Lung (tissue), 11 donors: ENCODE measurements at regions not wholly inside any gene's neighbourhood (a gene's known extent, or its start where the extent isn't known, plus 50 kb on each side); places are given as distances from the start of the nearest gene placed in this dataset.

ENCODE experiments used
- ATAC-seq: fragments of 200-7000 bp; cut with Tn5 transposase; one replicate; pipeline ENCODE4 v1.9.1; 2020; ENCODE audit warnings: moderate number of reproducible peaks; ENCODE audit not compliant: insufficient read depth, low FRiP score
- DNase-seq, 3 donors: peaks; one replicate each; pipeline ENCODE4 v3.0.0-alpha.2; 2013 to 2017
- H3K27ac ChIP-seq, 2 donors: one replicate each; pipeline ENCODE4 v1.5.1; 2013; ENCODE audit warnings: mild to moderate bottlenecking in 2 of 2, moderate library complexity in 2 of 2, control low read depth in 1 of 2, inconsistent platforms in 1 of 2, low read depth in 1 of 2, low read length in 1 of 2
- H3K27me3 ChIP-seq, 3 donors: one replicate each; pipeline ENCODE4 v1.5.1; 2013; ENCODE audit warnings: low read length in 2 of 3; ENCODE audit not compliant: control insufficient read depth in 3 of 3, insufficient read depth in 3 of 3
- H3K36me3 ChIP-seq, 4 donors: one replicate each; pipeline ENCODE4 v1.5.1; 2013; ENCODE audit warnings: low read length in 4 of 4, mild to moderate bottlenecking in 1 of 4, moderate library complexity in 1 of 4; ENCODE audit not compliant: control insufficient read depth in 4 of 4, insufficient read depth in 4 of 4
- H3K4me1 ChIP-seq, 5 donors: one replicate each; pipeline ENCODE4 v1.5.1; 2013; ENCODE audit warnings: low read length in 5 of 5, mild to moderate bottlenecking in 2 of 5, moderate library complexity in 1 of 5; ENCODE audit not compliant: control insufficient read depth in 5 of 5, insufficient read depth in 5 of 5
- H3K4me3 ChIP-seq: one replicate; pipeline ENCODE4 v1.5.1; 2013; ENCODE audit warnings: mild to moderate bottlenecking, control low read depth, moderate library complexity
- H3K9ac ChIP-seq, 2 donors: one replicate each; pipeline ENCODE4 v1.5.1; 2013; ENCODE audit warnings: low read length in 2 of 2, control low read depth in 1 of 2; ENCODE audit not compliant: insufficient read depth in 1 of 2
- H3K9me3 ChIP-seq, 4 donors: one replicate each; pipeline ENCODE4 v1.5.1; 2013; ENCODE audit warnings: low read length in 3 of 4, mild to moderate bottlenecking in 1 of 4, moderate library complexity in 1 of 4; ENCODE audit not compliant: control insufficient read depth in 4 of 4, insufficient read depth in 3 of 4
- CTCF ChIP-seq: IDR thresholded peaks from 2 replicates; pipeline ENCODE4 v1.5.1; 2012; ENCODE audit warnings: mild to moderate bottlenecking; ENCODE audit errors: control extremely low read depth, extremely low read depth
- WGBS, 2 donors: extraction: QIAGEN DNeasy Blood & Tissue Kit; methylation state at CpG; one replicate each; pipeline ENCODE4 v1.1.7; 2013; 5-methylcytosine and 5-hydroxymethylcytosine counted together
- donor health status: control.
- donor health status: control.
- donor health status: Bipolar disorder and iron deficiency.
- donor health status: healthy.
- donor health status: DM: yes; HTN: yes; CAD: no.

- H3K36me3 ChIP-seq, result no peaks in the 10 kb centered on the region
- H3K27me3 ChIP-seq, result no peaks in the 10 kb centered on the region
- no peaks in the 10 kb centered on the region for H3K4me1 ChIP-seq
- H3K27ac ChIP-seq, result no peak overlapping the region
- 26 to 27% methylated on average over 1 of the region's 1 CpG for WGBS, 2 donors
- no peak overlapping the region for H3K9ac ChIP-seq
- ATAC-seq (no peak), DNase-seq (peak in 2 of 3 donors; percentile 60 to 75)
- no peaks in the 10 kb centered on the region for H3K9me3 ChIP-seq
- H3K4me3 ChIP-seq, result no peak overlapping the region
- no peak for TF ChIP-seq CTCF
Measured at GRCh38 chr2:6545336-6545735, 320.4 kb downstream of the CMPK2 start.

- 83 to 85% methylated on average over 4 of the region's 4 CpGs for WGBS, 2 donors
- H3K27ac ChIP-seq, result no peak overlapping the region
- no peaks in the 10 kb centered on the region for H3K27me3 ChIP-seq
- no peak overlapping the region for H3K4me3 ChIP-seq
- H3K9ac ChIP-seq, result no peak overlapping the region
- no peaks in the 10 kb centered on the region for H3K9me3 ChIP-seq
- H3K36me3 ChIP-seq, result no peaks in the 10 kb centered on the region
- ATAC-seq (no peak), DNase-seq (no peak)
- no peaks in the 10 kb centered on the region for H3K4me1 ChIP-seq
- no peak for TF ChIP-seq CTCF
Measured at GRCh38 chr2:6545795-6546194, 319.9 kb downstream of the CMPK2 start.

DNA sequence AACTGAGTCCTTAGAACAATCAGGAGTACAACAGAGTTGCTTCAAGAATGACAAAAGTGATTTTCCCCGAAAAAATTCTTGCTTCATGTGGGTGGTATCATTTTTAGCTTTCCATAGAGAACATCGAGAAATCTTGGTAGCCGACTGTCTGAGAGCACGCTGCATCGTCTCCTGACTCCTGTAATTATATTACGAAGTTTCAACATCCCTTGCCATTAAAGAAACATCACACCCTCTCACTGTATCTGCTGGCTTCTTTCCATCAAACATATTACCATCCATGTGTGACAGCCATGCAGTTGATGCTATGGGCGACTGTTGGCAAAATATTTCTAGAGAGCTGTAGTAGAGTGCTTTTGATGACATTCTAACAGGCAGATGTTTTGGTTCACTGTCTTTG lies 311.2 kb downstream of the CMPK2 start:
- Histone ChIP-seq H3K4me3 (no peak overlapping the region), H3K27me3 (no peaks in the 10 kb centered on the region), H3K27ac (no peak overlapping the region), H3K4me1 (peaks cover 0 to 4% (median 0%) of the 10 kb centered on the region in 5 donors), H3K36me3 (no peaks in the 10 kb centered on the region), H3K9me3 (peaks cover 0 to 4% (median 0%) of the 10 kb centered on the region in 4 donors), H3K9ac (no peak overlapping the region)
- WGBS, 2 donors, result 79 to 81% methylated on average over 7 of the region's 7 CpGs
- ATAC-seq (no peak), DNase-seq (peak; percentile 26 to 62 (median 58))
- no peak for TF ChIP-seq CTCF

GRCh38 chr2:6556755-6557154 lies 309.0 kb downstream of the CMPK2 start:
- 44 to 57% methylated on average over 3 of the region's 3 CpGs for WGBS, 2 donors
- DNase-seq (no peak), ATAC-seq (no peak)
- no peak for TF ChIP-seq CTCF
- H3K36me3 ChIP-seq, result no peaks in the 10 kb centered on the region
- no peak overlapping the region for H3K27ac ChIP-seq
- peaks cover 0 to 3% (median 0%) of the 10 kb centered on the region in 4 donors for H3K9me3 ChIP-seq
- H3K4me3 ChIP-seq, result no peak overlapping the region
- no peaks in the 10 kb centered on the region for H3K27me3 ChIP-seq
- no peak overlapping the region for H3K9ac ChIP-seq
- peaks cover 0 to 4% (median 0%) of the 10 kb centered on the region in 5 donors for H3K4me1 ChIP-seq
